Fibroblast of lung (primary cell): ENCODE measurements at regions not wholly inside any gene's neighbourhood (a gene's known extent, or its start where the extent isn't known, plus 50 kb on each side); places are given as distances from the start of the nearest gene placed in this dataset.
"Not testable (repeated sequence)": the region's sequence is repeated elsewhere in the genome, so short reads cannot be mapped to it uniquely, and the experiment has no call there.

ENCODE experiments used
- DNase-seq, 2 donors: peaks; one replicate each; pipeline versions ENCODE4 v3.0.0 to v3.0.0-alpha.2; 2010; ENCODE audit warnings: low read depth in 2 of 2
- H2AFZ ChIP-seq: 2 replicates; pipeline ENCODE4 v1.5.1; 2012; ENCODE audit warnings: low read length, control low read depth, inconsistent platforms
- H3K27ac ChIP-seq: 2 replicates; pipeline ENCODE4 v1.5.1; 2011; ENCODE audit warnings: low read length, control low read depth; ENCODE audit not compliant: insufficient read depth
- H3K27me3 ChIP-seq: 2 replicates; pipeline ENCODE4 v1.5.1; 2011; ENCODE audit warnings: mild to moderate bottlenecking, low read length; ENCODE audit not compliant: control insufficient read depth, insufficient read depth
- H3K36me3 ChIP-seq: 2 replicates; pipeline ENCODE4 v1.5.1; 2011; ENCODE audit warnings: low read length; ENCODE audit not compliant: control insufficient read depth, insufficient read depth
- H3K4me1 ChIP-seq: 2 replicates; pipeline ENCODE4 v1.5.1; 2011; ENCODE audit warnings: low read length; ENCODE audit not compliant: control insufficient read depth, insufficient read depth; ENCODE audit errors: extremely low read depth
- H3K4me2 ChIP-seq: 2 replicates; pipeline ENCODE4 v1.5.1; 2011; ENCODE audit warnings: low read length, control low read depth; ENCODE audit not compliant: insufficient read depth; ENCODE audit errors: extremely low read depth
- H3K4me3 ChIP-seq, 4 experiments: fragments of 200-600 bp in 1 of 4; sonication (generic) in 1 of 4; replicated peaks in 1 of 4; 2 replicates each; pipeline ENCODE4 v1.5.1; 2011 to 2016; ENCODE audit warnings: low read length in 4 of 4, low read depth in 3 of 4, mild to moderate bottlenecking in 3 of 4, control low read depth in 2 of 4, inconsistent platforms in 1 of 4, mixed read lengths in 1 of 4; ENCODE audit not compliant: insufficient read depth in 1 of 4; ENCODE audit errors: control extremely low read depth in 1 of 4
- H3K79me2 ChIP-seq: 2 replicates; pipeline ENCODE4 v1.5.1; 2012; ENCODE audit warnings: mild to moderate bottlenecking, low read length, inconsistent platforms; ENCODE audit not compliant: control insufficient read depth, insufficient read depth
- H3K9ac ChIP-seq: 2 replicates; pipeline ENCODE4 v1.5.1; 2011; ENCODE audit warnings: mild to moderate bottlenecking, low read length, control low read depth; ENCODE audit not compliant: insufficient read depth
- H3K9me3 ChIP-seq: 2 replicates; pipeline ENCODE4 v1.5.1; 2012; ENCODE audit warnings: low read depth, low read length; ENCODE audit not compliant: control insufficient read depth, insufficient read depth
- H4K20me1 ChIP-seq: 2 replicates; pipeline ENCODE4 v1.5.1; 2011; ENCODE audit warnings: low read length; ENCODE audit not compliant: control insufficient read depth, insufficient read depth; ENCODE audit errors: extremely low read depth
- EZH2 ChIP-seq: IDR thresholded peaks from 2 replicates; pipeline ENCODE4 v1.5.1; 2012; ENCODE audit warnings: low read length, control low read depth, mild to moderate bottlenecking; ENCODE audit errors: missing control alignments
- TF ChIP-seq, protein P1 (sequence below), 2 donors: IDR thresholded peaks in 1 of 2; conservative IDR thresholded peaks in 1 of 2; 1 replicate in 1 of 2; 2 replicates in 1 of 2; pipeline ENCODE4 v1.5.1; 2011 to 2012; ENCODE audit warnings: low read length in 2 of 2, control low read depth in 1 of 2, inconsistent platforms in 1 of 2, low read depth in 1 of 2, mild to moderate bottlenecking in 1 of 2

DNA sequence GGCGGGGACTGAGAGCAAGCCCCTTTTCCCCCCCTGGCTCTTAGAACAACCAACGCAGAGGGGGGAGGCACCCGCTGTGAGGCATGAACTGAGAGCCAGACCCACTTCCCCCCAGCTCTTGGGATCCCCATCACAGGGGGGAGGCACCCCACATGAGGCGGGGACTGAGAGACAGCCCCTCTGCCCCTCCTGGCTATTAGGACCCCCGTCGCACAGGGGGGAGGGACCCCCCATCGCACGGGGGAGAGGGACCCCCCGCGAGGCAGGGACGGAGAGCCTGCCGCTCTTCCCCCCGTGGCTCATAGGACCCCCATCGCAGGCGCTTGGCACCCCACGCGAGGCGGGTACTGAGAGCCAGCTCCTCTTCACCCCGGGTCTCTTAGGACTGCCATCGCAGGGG is 195.8 kb upstream of the PZP start:
- Histone ChIP-seq H4K20me1 (no peaks in the 10 kb centered on the region), H3K79me2 (no peaks in the 10 kb centered on the region), H3K9me3 (no peaks in the 10 kb centered on the region), H3K4me1 (no peaks in the 10 kb centered on the region), H3K9ac (no peak overlapping the region), H3K4me3 (no peak overlapping the region), H2AFZ (no peak overlapping the region), H3K27ac (no peak overlapping the region), H3K36me3 (no peaks in the 10 kb centered on the region), H3K4me2 (no peak overlapping the region), H3K27me3 (no peaks in the 10 kb centered on the region)
- DNase-seq, result no peak
- TF ChIP-seq, protein P1, sequence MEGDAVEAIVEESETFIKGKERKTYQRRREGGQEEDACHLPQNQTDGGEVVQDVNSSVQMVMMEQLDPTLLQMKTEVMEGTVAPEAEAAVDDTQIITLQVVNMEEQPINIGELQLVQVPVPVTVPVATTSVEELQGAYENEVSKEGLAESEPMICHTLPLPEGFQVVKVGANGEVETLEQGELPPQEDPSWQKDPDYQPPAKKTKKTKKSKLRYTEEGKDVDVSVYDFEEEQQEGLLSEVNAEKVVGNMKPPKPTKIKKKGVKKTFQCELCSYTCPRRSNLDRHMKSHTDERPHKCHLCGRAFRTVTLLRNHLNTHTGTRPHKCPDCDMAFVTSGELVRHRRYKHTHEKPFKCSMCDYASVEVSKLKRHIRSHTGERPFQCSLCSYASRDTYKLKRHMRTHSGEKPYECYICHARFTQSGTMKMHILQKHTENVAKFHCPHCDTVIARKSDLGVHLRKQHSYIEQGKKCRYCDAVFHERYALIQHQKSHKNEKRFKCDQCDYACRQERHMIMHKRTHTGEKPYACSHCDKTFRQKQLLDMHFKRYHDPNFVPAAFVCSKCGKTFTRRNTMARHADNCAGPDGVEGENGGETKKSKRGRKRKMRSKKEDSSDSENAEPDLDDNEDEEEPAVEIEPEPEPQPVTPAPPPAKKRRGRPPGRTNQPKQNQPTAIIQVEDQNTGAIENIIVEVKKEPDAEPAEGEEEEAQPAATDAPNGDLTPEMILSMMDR (conservative IDR thresholded peaks at IDR 0.05 in 1 of 2, IDR thresholded peaks at IDR 0.05 in 1 of 2; ENCODE audit: low read depth in 1 of 2, low read length in 2 of 2), result no peak
- no peak for TF ChIP-seq EZH2

DNA sequence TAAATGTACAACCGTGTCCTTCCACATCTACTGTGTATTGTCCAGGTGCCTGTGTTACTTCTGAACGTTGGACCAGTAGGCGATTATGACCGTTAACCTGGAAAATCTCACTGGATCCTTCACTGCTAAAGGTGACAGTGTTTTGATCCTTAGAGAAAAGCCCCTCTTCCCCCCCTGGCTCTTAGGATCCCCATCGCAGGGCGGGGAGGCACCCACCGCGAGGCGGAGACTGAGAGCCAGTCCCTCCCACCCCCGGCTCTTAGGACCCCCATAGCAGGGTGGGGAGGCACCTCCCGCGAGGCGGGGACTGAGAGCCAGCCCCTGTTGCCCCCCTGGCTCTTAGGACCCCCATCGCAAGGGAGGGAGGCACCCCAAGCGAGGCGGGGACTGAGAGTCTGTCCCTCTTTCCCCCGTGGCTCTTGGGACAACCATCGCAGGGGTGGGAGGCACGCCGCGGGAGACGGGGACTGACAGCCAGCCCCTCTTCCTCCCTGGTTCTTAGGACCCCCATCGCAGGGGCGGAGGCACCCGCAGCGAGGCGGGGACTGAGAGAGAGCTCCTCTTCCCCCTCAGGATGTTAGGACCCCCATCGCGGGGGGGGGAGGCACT is 194.3 kb upstream of the PZP start:
- H3K9me3 ChIP-seq, H2AFZ ChIP-seq, H3K4me3 ChIP-seq, H4K20me1 ChIP-seq, H3K79me2 ChIP-seq, H3K36me3 ChIP-seq, H3K27ac ChIP-seq, H3K27me3 ChIP-seq, H3K4me2 ChIP-seq, H3K9ac ChIP-seq, H3K4me1 ChIP-seq, DNase-seq: not testable (repeated sequence)

DNA sequence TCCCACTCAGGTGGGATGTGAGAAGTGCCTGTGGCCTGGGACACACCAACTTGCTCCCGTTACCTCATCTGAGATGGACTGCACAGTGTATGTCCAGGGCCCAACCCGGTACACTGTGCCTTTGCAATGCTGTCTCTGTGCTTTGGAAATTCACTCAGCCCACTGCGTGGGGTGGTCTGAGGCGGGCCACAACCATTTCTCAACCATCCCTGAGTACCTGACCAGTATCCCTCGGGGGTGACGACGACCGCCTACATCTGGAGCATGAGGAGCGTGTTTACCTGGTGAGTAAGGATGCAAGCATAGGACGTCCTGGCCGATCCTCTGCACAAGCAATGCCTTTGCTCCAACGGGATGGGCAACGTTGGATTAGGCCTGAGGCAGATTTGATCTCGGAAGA is 188.2 kb upstream of the PZP start:
- H3K4me3 ChIP-seq, H3K9me3 ChIP-seq, H4K20me1 ChIP-seq, H3K27me3 ChIP-seq, DNase-seq, H3K36me3 ChIP-seq, H2AFZ ChIP-seq, H3K9ac ChIP-seq, H3K4me1 ChIP-seq, H3K27ac ChIP-seq, H3K79me2 ChIP-seq, H3K4me2 ChIP-seq: not testable (repeated sequence)

DNA sequence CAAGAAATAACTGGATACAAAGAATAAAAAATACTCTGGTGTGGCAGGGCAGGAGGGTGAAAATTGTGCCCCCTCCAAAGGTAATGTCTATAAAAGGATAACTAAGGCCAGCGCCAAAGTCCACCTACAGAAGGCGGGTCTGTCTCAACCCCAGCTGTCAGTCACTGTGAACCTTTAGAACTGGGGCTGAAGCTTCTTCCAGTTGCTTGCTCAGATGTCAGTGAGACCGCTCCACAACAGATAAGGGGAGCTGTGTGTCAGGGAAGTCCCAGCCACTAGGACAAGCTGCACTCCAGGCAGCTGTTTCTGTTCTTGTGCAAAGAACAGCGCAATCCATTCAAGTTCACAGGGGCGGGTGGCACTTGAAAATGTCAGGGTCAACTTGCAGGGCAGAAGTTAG is 187.0 kb upstream of the PZP start:
- not testable (repeated sequence) for H3K27me3 ChIP-seq

More for the DNA sequence above, 187.0 kb upstream of the PZP start:
- not testable (repeated sequence) for H3K27ac ChIP-seq, H2AFZ ChIP-seq, H3K36me3 ChIP-seq, H3K79me2 ChIP-seq, H3K9ac ChIP-seq, H3K4me2 ChIP-seq, H3K9me3 ChIP-seq, H3K4me1 ChIP-seq, H3K4me3 ChIP-seq, DNase-seq, H4K20me1 ChIP-seq
